HEK293T (cell line): ENCODE measurements at regions not wholly inside any gene's neighbourhood (a gene's known extent, or its start where the extent isn't known, plus 50 kb on each side); places are given as distances from the start of the nearest gene placed in this dataset.

Experiments used
- ARNT ChIP-seq: fragments of 450-650 bp; IDR thresholded peaks from 2 replicates; pipeline ENCODE4 v1.6.1; 2017; ENCODE audit warnings: mild to moderate bottlenecking
- BHLHE40 ChIP-seq: fragments of 450-650 bp; IDR thresholded peaks from 2 replicates; pipeline ENCODE4 v1.6.1; 2016; ENCODE audit warnings: mild to moderate bottlenecking, moderate library complexity, borderline replicate concordance
- CTBP1 ChIP-seq: fragments of 450-650 bp; IDR thresholded peaks from 2 replicates; pipeline ENCODE4 v1.6.1; 2016; ENCODE audit warnings: borderline replicate concordance
- ELF4 ChIP-seq: fragments of 450-650 bp; IDR thresholded peaks from 2 replicates; pipeline ENCODE4 v1.6.1; 2017; ENCODE audit warnings: antibody characterized with exemption
- FOXA1 ChIP-seq: fragments of 450-650 bp; IDR thresholded peaks from 2 replicates; pipeline ENCODE4 v1.6.1; 2016; ENCODE audit warnings: mild to moderate bottlenecking
- FOXK2 ChIP-seq: fragments of 450-650 bp; IDR thresholded peaks from 2 replicates; pipeline ENCODE4 v1.6.1; 2016; ENCODE audit warnings: mild to moderate bottlenecking
- L3MBTL2 ChIP-seq: fragments of 450-650 bp; conservative IDR thresholded peaks from 2 replicates; pipeline ENCODE4 v1.6.1; 2016; ENCODE audit warnings: mild to moderate bottlenecking
- NFRKB ChIP-seq: fragments of 450-650 bp; IDR thresholded peaks from 2 replicates; pipeline ENCODE4 v1.6.1; 2016; ENCODE audit warnings: mild to moderate bottlenecking, moderate library complexity
- SP1 ChIP-seq: fragments of 450-650 bp; IDR thresholded peaks from 2 replicates; pipeline ENCODE4 v1.6.1; 2017
- TARDBP ChIP-seq: fragments of 450-650 bp; IDR thresholded peaks from 2 replicates; pipeline ENCODE4 v1.6.1; 2016
- ZNF384 ChIP-seq: fragments of 450-650 bp; IDR thresholded peaks from 2 replicates; pipeline ENCODE4 v1.6.1; 2016

DNA sequence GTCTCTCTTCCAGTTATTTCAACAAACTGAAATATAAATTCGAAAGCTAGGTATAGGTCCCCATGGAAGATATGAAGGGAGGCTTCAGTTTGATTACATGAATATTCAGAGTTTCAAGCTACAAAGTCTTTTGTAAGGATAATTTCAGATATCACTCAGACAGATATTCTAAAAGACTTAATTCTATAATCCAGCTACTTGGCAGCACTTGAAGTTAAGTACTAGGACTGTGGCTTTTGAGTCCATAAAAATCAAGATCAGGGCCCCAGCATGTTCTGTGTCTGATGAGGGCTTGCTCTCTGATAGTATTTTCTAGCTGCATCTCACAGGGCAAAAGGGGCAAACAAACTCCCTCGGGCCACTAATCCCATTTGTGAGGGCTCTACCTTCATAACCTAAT lies 160.6 kb upstream of the IRS2 start:
- TF ChIP-seq CTBP1 (no peak), ELF4 (no peak), ZNF384 (no peak), FOXK2 (no peak), L3MBTL2 (no peak), NFRKB (no peak), BHLHE40 (no peak), SP1 (no peak), FOXA1 (no peak), TARDBP (no peak), ARNT (no peak)
